Suprapubic skin (tissue), 3 donors: ENCODE measurements at regions not wholly inside any gene's neighbourhood (a gene's known extent, or its start where the extent isn't known, plus 50 kb on each side); places are given as distances from the start of the nearest gene placed in this dataset.

Experiments
- EP300 ChIP-seq: sonication (generic); formaldehyde crosslinking; IDR thresholded peaks from one replicate; pipeline ENCODE4 v1.6.1; 2017; ENCODE audit warnings: antibody characterized with exemption
- POLR2A ChIP-seq, 2 donors: fragments of 450-650 bp; IDR thresholded peaks; one replicate each; pipeline ENCODE4 v1.6.1; 2017; ENCODE audit warnings: antibody characterized with exemption in 2 of 2, mild to moderate bottlenecking in 2 of 2, moderate library complexity in 2 of 2
- TF ChIP-seq, protein P1 (sequence below), 2 donors: fragments of 200-600 bp in 1 of 2; fragments of 450-650 bp in 1 of 2; sonication (generic) in 1 of 2; IDR thresholded peaks; one replicate each; pipeline ENCODE4 v1.5.1; 2016 to 2019; ENCODE audit warnings: antibody characterized with exemption in 2 of 2, mild to moderate bottlenecking in 1 of 2, moderate library complexity in 1 of 2

DNA sequence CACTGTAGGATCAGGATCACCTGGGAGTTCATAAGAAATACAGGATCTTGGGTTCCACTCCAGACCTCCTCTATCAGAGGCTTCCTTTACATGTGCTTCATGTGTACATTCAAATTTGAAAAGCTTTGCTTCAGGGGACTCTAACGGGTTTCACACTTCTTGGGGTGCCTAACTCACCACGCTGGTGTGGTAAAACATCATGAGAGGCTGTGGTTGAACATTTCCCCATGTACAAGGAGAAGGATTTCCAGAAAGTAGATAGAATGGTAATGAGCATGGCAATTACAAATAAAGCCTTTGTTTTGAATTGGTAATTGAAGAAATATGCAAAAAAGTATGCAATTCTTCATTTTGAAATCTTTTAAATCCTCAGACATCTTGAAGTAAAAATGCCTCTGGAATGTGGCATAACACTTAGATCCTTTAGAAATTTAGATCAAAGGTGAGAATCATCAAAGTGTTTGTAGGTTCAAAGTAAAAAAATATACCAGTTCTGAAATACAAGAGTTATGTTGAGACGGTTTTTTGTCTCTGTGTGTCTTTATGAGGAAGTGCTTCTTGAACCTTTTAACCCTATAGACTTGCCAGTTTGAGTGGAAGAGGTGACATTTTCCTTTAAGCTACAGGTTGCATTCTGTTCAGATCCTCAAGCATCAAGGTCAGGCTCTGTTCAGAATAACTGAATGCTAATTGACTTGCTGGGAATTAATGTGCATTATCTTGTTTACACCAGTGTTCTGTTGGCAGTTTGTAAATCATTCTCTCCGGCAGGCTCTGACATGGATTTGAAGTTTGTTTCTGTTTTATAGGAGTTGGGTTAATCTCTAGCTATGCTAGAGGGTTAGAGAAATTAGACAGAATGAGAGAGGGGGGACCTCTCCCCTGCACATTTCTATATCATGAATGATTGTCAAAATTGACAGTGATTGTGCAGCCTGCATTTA lies 415.3 kb downstream of the MAN2A1 start:
- TF ChIP-seq, protein P1, sequence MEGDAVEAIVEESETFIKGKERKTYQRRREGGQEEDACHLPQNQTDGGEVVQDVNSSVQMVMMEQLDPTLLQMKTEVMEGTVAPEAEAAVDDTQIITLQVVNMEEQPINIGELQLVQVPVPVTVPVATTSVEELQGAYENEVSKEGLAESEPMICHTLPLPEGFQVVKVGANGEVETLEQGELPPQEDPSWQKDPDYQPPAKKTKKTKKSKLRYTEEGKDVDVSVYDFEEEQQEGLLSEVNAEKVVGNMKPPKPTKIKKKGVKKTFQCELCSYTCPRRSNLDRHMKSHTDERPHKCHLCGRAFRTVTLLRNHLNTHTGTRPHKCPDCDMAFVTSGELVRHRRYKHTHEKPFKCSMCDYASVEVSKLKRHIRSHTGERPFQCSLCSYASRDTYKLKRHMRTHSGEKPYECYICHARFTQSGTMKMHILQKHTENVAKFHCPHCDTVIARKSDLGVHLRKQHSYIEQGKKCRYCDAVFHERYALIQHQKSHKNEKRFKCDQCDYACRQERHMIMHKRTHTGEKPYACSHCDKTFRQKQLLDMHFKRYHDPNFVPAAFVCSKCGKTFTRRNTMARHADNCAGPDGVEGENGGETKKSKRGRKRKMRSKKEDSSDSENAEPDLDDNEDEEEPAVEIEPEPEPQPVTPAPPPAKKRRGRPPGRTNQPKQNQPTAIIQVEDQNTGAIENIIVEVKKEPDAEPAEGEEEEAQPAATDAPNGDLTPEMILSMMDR (IDR thresholded peaks at IDR 0.05) = no peak
- TF ChIP-seq POLR2A (IDR thresholded peaks at IDR 0.05) (no peak), EP300 (no peak)
